GM21367 (cell line): ENCODE measurements at regions not wholly inside any gene's neighbourhood (a gene's known extent, or its start where the extent isn't known, plus 50 kb on each side); places are given as distances from the start of the nearest gene placed in this dataset.

Experiments used
- ATAC-seq: cut with Tn5 transposase; IDR thresholded peaks from one replicate; pipeline ENCODE4 v1.9.1; 2021; ENCODE audit not compliant: unreplicated experiment

DNA sequence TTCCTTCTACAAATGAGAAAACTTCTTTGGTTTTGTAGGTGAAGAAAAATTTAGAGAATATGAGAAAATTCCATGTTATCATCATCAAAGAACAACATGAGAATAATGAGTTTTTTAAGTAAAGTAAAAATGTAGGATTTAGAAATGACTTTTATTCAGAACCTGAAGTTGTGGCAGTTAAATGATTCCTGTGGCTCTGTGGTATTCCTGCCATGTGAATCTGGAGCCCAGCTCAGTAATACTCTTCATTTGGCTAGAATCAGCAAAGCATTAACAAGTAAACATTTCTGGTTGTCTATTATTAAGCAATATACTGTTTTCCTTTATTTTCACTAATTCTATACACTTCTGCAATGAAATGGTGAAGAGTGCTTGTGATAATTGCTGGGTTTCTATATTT is 95.6 kb upstream of the E2F7 start:
- no peak for ATAC-seq

DNA sequence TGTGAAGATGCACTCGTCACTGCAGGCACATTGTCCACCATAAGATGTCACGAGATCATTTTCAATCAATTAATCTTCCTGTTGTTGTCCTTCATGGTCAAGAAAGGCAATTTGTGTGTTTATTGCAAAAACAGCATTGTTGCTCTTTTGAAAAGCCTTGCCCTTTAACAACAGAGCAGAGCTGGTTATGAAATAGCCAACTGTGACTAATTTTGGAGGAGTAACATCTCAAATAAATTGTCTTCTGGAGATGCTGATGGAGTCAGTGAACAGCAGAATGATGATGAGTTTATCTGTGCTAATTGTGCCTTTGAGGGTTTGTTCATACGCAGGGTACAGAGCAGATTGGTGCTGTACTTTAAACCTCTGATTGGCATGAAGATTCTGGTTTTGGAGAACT is 88.3 kb upstream of the E2F7 start:
- ATAC-seq, result no peak

DNA sequence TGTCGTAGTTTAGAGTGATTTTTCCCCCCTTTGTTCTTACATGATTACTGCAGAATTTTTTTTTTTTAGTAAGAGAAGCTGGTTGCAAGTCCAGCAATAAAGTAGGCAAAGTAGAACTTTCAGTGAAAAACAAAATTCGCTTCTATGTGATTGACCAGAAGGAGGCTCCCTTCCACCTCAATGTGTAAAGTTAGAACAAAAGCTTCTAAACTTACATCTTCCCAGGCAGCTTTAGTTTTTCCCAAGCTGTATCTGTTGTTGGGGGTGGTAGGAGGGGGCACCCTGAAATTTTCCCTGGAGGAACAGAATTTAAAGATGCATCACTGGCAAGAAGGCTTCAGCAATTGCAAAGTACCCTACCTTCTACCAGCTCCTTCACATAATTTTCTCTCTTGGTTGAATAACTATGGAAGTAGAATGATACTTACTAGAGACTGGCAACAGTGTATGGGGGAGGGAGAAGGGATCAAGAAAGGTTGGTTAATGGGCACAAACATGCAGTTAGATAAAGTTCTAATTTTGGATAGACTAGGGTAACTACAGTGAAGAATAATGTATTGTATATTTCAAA is 87.3 kb upstream of the E2F7 start:
- ATAC-seq, result no peak

DNA sequence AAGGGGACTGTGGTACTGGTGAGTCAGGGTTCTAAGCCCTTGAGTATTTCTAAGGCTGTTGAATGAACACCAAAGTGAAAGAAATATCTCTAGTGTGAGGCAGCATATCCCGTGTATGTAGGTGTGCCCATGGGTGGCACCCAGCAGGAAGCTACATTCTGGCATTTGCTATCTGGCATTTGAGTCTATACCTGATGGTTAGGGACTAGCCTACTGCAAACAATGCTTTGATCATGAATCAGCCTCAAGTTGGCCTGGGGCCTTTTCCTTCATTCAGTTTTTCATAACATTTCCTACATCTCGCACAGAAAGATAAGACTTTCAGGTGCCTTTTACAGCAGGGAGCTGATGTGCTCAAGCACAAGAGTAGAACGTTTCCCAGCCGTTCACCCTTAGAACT is 85.7 kb upstream of the E2F7 start:
- ATAC-seq, result no peak

DNA sequence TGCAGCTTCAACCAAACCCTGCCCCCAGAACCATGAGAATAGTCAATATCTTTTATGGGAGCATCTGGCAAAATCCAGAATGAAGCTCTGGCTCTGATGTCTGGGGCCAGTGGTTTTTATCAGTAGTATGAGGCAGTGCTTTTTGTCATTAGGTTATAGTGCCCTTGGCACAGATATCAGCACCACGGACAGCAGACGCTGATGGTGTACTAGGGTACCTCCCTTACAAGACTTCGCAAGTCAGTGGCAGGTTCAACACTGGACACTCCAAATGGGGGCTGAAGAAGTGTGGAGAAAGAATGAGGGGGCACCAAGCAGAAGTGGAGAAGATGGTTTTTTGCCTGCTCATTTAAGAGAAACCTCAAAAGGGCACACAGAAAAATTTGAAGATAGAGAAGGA is 68.2 kb upstream of the E2F7 start:
- peak; percentile 68 for ATAC-seq

DNA sequence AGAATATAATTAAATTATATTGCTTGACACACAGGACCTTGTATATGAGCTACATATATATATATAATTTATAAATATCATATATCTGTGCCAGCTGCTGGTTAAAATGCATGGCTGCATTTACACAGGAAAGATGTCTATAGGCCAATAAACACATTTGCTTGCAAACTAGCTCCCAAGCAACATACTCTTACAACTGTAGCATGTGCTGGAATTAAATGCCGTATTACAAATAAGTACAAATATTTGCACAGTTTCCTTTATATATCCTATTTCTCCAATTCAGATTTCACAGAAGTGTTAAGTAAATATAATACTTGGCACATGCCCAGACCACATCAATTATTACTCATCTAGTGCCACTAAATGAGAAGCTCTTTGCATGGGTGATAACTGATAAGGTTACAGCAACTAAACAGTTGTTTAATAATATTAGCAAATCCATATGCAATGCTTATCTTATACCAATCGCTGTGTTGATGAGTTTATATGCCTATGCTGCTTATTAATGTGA is 66.7 kb upstream of the E2F7 start:
- no peak for ATAC-seq

DNA sequence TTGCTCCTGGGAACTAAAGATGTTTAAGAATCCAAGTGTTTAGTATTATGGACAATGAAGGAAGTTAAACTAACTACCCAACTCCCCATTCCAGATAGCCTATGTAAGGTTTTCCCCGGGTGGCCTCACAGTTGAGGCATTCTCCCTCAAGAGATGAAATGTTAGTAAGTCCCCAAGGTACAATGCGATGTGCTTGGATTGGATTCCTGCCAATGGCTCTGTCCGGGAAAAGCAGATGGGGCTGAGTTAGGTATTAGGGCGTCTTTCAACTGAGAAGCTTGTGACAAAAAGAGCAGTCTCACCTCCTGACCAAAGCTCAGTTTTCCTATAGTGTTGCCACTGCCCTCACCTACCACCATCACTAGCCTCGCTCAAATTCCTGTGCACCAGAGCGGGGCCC is 64.8 kb upstream of the E2F7 start:
- ATAC-seq, result no peak

DNA sequence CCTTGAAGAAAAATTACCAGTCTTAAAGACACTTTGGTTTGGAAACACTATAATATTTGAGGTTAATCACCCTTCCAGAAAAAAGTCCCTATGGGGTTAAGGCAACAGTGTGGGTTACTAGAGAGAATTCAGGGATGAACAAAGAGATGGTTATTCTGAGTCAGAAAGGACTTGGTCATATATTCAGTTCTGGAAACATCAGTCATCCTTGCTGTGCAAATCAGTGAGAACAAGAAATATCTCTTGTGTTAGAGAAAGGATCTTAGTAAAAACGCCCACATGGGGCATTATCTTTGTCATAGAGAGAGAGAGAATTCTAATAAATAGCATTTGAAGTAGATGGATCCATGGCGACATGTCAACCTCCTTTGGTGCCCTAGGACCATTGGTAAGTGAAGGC is 59.4 kb upstream of the E2F7 start:
- no peak for ATAC-seq

DNA sequence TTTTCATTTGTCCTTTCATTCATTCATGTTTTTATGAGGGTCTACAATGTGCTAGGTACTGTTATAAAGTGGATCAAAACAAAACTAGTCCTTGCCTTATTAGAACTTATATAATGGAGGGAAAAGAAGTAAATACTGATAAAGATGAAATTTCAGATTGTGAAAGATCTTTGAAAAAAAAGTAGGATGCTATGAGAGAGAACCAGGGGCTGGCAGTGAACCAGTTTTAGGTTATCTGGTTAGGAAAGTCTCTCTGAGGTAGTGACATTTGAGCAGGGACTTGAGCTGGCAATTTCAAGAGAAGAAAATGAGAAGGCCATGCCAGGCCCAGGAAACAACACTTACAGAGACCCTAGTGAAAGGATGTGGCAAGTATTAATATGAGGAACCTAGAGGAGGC is 57.3 kb upstream of the E2F7 start:
- no peak for ATAC-seq

DNA sequence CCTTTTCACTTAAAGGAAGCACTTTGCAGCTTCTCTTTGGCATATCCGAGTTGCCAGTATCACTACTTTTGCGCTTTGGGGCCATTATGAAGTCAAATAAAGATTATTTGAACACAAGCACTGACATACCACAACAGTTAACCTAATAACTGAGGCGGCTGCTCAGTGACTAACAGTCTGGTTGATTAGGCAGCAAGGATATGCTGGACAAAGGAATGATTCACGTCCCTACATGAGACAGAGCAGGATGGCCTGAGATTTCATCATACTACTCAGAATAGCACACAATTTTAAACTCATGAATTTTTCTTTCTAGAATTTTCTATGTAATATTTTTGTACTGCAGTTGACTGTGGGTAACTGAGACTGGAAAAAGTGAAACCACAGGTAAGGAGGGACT is 56.9 kb upstream of the E2F7 start:
- ATAC-seq, result no peak

DNA sequence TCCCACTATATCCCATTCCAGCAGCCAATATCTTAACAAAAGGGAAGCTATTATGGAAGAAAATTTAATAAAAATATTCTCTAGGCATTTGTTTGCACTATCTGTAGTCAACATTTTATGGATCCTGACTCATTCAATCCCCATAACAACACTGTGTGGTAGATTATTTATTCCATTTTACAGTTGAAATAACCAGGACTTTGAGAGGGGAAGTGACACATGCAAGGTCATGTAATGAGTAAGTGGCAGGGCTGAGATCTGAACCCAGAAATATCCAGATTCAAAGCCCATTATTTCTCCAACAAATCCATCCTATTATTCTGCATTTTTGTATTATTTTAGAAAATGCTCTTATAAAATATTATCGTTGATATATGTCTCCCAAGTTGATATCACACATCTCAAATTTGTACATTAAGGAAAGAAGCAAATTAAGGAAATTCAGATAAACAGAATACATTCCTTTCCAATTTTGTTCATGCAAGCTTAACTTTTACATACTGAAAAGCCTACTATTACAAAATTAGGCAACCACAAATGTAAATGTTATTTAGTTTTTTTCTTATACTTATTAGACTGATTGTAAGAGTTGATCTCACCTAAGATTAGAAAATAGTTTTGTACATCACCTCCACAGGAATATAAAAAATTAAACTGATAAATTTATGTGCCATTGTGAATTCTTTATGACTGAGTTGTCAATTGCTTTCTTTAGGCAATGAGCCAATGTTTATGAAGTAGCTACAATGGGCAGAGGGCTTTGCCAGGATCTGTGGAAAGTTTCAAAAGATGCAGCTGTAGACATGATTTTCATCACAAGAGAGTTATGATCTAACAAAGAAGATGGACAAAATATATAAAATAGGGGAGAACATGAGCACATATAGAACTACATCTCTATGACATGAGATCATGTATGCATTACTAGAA is 55.1 kb upstream of the E2F7 start:
- ATAC-seq, result no peak

DNA sequence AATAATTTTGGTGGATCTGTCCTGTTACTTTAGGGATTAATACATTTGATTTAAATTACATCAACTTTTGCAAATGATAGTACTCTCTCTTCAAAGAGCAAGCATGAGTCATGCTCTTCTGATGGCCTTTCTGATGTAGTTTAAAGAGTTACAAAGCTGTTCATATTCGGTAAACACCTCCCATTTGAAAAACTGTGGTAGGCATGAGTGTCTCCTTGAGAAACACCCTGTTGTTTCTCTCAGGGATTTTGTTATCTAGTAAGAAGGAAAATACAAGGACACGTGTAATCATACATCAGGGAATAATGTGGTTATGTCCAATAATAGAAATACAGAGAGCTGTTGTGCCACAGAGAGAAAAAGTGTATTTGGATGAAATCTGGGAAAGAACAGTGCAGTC is 53.3 kb upstream of the E2F7 start:
- ATAC-seq, result no peak

DNA sequence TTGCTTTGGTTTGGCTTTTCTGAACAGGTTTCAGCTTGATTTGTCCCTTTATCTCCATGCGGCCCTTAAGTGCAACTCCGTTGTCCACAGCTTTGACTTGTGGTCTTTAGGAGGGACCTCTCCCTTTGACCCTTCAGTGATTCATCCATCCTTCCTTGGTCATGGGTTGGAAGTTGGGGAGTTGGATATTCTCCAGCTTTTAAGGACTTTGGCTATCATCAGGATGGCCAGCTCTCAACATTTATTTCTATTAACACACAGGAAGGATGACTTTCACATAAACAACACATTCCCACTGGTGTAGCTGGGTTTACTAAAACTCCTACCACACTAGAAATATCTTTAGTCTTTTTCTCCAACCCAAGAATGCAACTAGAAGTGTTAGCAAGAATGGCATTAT is 50.9 kb upstream of the E2F7 start:
- no peak for ATAC-seq

DNA sequence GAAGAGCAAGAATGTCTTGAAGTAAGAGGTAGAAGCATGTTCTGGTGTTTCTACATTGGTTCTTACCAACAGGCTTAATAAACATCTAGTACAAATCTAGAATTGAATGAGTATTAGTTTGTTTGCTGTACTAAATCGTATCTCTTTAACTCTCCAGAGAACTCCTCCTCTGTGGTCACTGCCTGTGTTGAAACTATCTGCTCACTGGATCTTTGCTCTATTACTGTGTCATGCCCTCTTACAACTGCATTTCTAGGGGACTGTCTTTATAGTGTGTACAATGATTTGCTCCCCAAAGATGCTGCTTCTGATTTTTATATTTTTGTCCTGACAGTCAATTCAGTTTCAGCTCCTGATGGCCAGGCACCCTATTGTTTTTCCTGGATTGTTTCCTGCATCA is 50.1 kb upstream of the E2F7 start:
- ATAC-seq, result no peak
